ENCODE measurements at regions not wholly inside any gene's neighbourhood (a gene's known extent, or its start where the extent isn't known, plus 50 kb on each side); places are given as distances from the start of the nearest gene placed in this dataset.

DNA sequence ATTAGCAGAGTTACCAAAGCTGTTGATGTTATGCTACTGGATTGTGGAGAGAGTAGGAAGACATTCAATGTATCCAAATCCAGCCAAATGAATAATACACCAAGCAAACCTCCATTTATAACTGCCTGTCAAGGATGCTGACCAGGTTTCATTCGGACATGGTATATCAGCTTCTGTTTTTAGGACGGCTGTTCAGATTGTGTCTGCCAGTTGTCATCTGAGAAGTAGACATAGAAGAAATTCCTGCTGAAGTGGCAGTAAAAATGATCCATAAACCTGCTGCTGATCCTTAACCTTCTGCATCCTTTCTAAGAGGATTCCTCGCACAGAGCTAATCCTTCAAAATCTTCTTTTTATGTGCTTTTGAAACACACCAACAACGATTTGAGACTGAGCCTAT, 663.6 kb upstream of the PLXNA2 start:
- H3K27ac ChIP-seq (ENCODE audit: low read depth in 2 of 2, low read length in 2 of 2) = no peak overlapping the region
- no peaks in the 10 kb centered on the region for H3K4me1 ChIP-seq (ENCODE audit: control insufficient read depth in 2 of 3, insufficient read depth in 2 of 3, low read depth in 1 of 3, low read length in 3 of 3)
- no peak for TF ChIP-seq CTCF (IDR thresholded peaks at IDR 0.05; ENCODE audit: borderline replicate concordance, extremely low read depth, insufficient read depth)
- intact Hi-C loops (cut with DNase I) = no loop called here
- no peaks in the 10 kb centered on the region for H3K9me3 ChIP-seq (ENCODE audit: control insufficient read depth in 2 of 3, insufficient read depth in 1 of 3, low read length in 3 of 3)
- H3K4me3 ChIP-seq (ENCODE audit: low read length in 3 of 3) = no peak overlapping the region
- DNase-seq (peak in 2 of 5 donors; percentile 37 to 43), FAIRE-seq (no peak)
- no peaks in the 10 kb centered on the region for H3K36me3 ChIP-seq (ENCODE audit: control insufficient read depth in 2 of 3, insufficient read depth in 3 of 3, low read length in 3 of 3)
- H3K9ac ChIP-seq (ENCODE audit: low read length in 3 of 3) = no peak overlapping the region
- H3K27me3 ChIP-seq (ENCODE audit: control insufficient read depth, insufficient read depth, low read length) = no peaks in the 10 kb centered on the region

DNA sequence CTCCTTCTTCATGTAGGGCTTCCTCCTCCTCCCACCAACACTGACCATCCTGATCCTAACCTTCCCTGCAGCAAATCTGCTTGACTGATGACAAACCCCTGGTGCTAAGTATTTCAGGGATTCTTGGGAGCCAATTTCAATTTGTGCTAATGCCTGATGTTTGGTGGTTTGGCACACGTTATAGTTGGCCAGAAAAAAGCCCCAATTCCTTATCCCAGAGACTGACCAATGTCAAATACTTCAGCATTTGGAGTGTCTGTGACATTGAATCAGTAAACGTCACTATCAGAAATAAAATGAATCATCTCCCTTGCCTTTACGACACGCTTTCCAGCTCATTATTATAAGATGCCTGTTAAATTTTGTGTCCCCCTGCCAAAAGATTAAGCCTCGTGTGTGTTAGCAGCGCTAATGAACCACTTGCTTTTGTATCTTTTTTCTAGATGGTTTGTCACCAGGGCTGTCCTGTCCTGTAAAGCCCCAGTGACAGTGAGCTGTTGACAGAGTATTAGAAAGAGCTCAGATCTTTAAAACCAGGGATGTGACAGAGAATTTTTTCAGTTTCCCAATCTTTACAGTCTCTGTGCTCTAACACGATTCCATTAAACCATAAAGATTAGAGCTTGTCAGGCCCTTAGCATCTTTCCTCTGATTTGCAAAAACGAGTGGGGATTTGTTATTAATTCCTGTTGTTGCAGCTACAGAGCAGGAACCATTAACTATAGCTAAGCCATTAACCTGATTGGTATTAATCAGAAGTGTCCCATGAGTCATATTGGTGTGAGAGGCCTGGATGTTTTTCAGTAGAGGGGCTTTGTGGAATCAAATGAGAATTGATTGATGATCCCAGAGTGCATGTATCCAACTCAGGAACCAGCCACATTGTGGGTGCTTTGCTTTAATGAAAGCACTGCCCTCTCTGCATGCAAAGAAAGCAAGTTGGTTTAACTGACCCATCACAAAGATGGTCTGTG, 665.1 kb upstream of the PLXNA2 start:
- intact Hi-C loops (cut with DNase I) = no loop called here
- H3K36me3 ChIP-seq (ENCODE audit: control insufficient read depth in 2 of 3, insufficient read depth in 3 of 3, low read length in 3 of 3) = no peaks in the 10 kb centered on the region
- H3K27ac ChIP-seq (ENCODE audit: low read depth in 2 of 2, low read length in 2 of 2) = no peak overlapping the region
- FAIRE-seq = no peak
- no peak overlapping the region for H3K4me3 ChIP-seq (ENCODE audit: low read length in 3 of 3)
- TF ChIP-seq CTCF (IDR thresholded peaks at IDR 0.05; ENCODE audit: borderline replicate concordance, extremely low read depth, insufficient read depth) = no peak
- H3K9ac ChIP-seq (ENCODE audit: low read length in 3 of 3) = no peak overlapping the region
- H3K27me3 ChIP-seq (ENCODE audit: control insufficient read depth, insufficient read depth, low read length) = no peaks in the 10 kb centered on the region
- no peaks in the 10 kb centered on the region for H3K4me1 ChIP-seq (ENCODE audit: control insufficient read depth in 2 of 3, insufficient read depth in 2 of 3, low read depth in 1 of 3, low read length in 3 of 3)
- DNase-seq = no peak
- H3K9me3 ChIP-seq (ENCODE audit: control insufficient read depth in 2 of 3, insufficient read depth in 1 of 3, low read length in 3 of 3) = no peaks in the 10 kb centered on the region

- no peaks in the 10 kb centered on the region for H3K9me3 ChIP-seq (ENCODE audit: control insufficient read depth in 2 of 3, insufficient read depth in 1 of 3, low read length in 3 of 3)
- H3K4me3 ChIP-seq (ENCODE audit: low read length in 3 of 3) = no peak overlapping the region
- no peaks in the 10 kb centered on the region for H3K4me1 ChIP-seq (ENCODE audit: control insufficient read depth in 2 of 3, insufficient read depth in 2 of 3, low read depth in 1 of 3, low read length in 3 of 3)
- no peak for TF ChIP-seq CTCF (IDR thresholded peaks at IDR 0.05; ENCODE audit: borderline replicate concordance, extremely low read depth, insufficient read depth)
- no peaks in the 10 kb centered on the region for H3K27me3 ChIP-seq (ENCODE audit: control insufficient read depth, insufficient read depth, low read length)
- H3K9ac ChIP-seq (ENCODE audit: low read length in 3 of 3) = no peak overlapping the region
- DNase-seq = no peak
- no peak overlapping the region for H3K27ac ChIP-seq (ENCODE audit: low read depth in 2 of 2, low read length in 2 of 2)
- no peak for FAIRE-seq
- no peaks in the 10 kb centered on the region for H3K36me3 ChIP-seq (ENCODE audit: control insufficient read depth in 2 of 3, insufficient read depth in 3 of 3, low read length in 3 of 3)
- intact Hi-C loops (cut with DNase I) = no loop called here
These were observed 666.0 kb upstream of the PLXNA2 start for GRCh38 chr1:208910161-208910560.
